GM12878 (cell line): ENCODE measurements at regions not wholly inside any gene's neighbourhood (a gene's known extent, or its start where the extent isn't known, plus 50 kb on each side); places are given as distances from the start of the nearest gene placed in this dataset.
"Not testable (repeated sequence)": the region's sequence is repeated elsewhere in the genome, so short reads cannot be mapped to it uniquely, and the experiment has no call there.

Experiments
- ATAC-seq: fragments of 200-7000 bp; cut with Tn5 transposase; 3 replicates; pipeline ENCODE4 v1.9.1; 2020; ENCODE audit warnings: mild to moderate bottlenecking, moderate library complexity
- BruUV-seq: library from RNA; stranded (reverse); fragments of 400-500 nt; replicated peaks from 2 replicates; lab custom pipeline; 2021; lab: Mats Ljungman, UMichigan
- CTCF ChIA-PET: fragments of 300-600 bp; sonication (Branson Sonifier 250); formaldehyde crosslinking; extraction: SDS; loops from one replicate; lab custom pipeline; 2021; ENCODE audit warnings: inconsistent platforms; lab: Yijun Ruan, JAX
- POLR2A ChIA-PET: fragments of 350-600 bp; formaldehyde crosslinking; extraction: SDS; loops from one replicate; lab custom pipeline; 2021; ENCODE audit warnings: inconsistent platforms; lab: Charles Lee
- RAD21 ChIA-PET: fragments of 300-600 bp; sonication (Branson Sonifier 250); formaldehyde crosslinking; loops from one replicate; lab custom pipeline; 2023; ENCODE audit warnings: antibody characterized with exemption; ENCODE audit not compliant: unreplicated experiment; lab: Charles Lee
- SMC1A ChIA-PET: fragments of 300-600 bp; sonication (Branson Sonifier 250); formaldehyde crosslinking; loops from one replicate; lab custom pipeline; 2023; ENCODE audit not compliant: unreplicated experiment, uncharacterized antibody; lab: Charles Lee
- DNase-seq: peaks from one replicate; pipeline ENCODE4 v3.0.0-alpha.2; 2011; ENCODE audit warnings: low read depth, low spot score
- FAIRE-seq: peaks from 3 replicates; lab custom pipeline; 2011; peaks lifted over from hg19 to GRCh38; lab: Jason Lieb, UNC
- H2AFZ ChIP-seq: 2 replicates; pipeline ENCODE4 v1.6.0; 2011; ENCODE audit warnings: low read depth, low read length, control low read depth; ENCODE audit not compliant: control insufficient read depth
- H3K27ac ChIP-seq: 2 replicates; pipeline ENCODE4 v1.5.1; 2011; ENCODE audit warnings: control low read depth; ENCODE audit not compliant: control insufficient read depth, insufficient read depth
- H3K27me3 ChIP-seq, 2 experiments: replicated peaks in 1 of 2; 2 replicates each; pipeline versions ENCODE4 v1.6.0 to v1.6.1; 2011; ENCODE audit warnings: low read length in 1 of 2; ENCODE audit not compliant: control insufficient read depth in 2 of 2, insufficient read depth in 2 of 2
- H3K36me3 ChIP-seq, 2 experiments: 2 replicates each; pipeline ENCODE4 v1.5.1; 2011; ENCODE audit warnings: low read length in 1 of 2; ENCODE audit not compliant: control insufficient read depth in 2 of 2, insufficient read depth in 2 of 2
- H3K4me1 ChIP-seq: 2 replicates; pipeline ENCODE4 v1.6.1; 2011; ENCODE audit warnings: mild to moderate bottlenecking, low read length, moderate library complexity, mixed read lengths; ENCODE audit not compliant: control insufficient read depth, insufficient read depth
- H3K4me2 ChIP-seq: 2 replicates; pipeline ENCODE4 v1.6.0; 2011; ENCODE audit warnings: control low read depth; ENCODE audit not compliant: control insufficient read depth, insufficient read depth
- H3K4me3 ChIP-seq: fragments of 200-600 bp; sonication (generic); 2 replicates; pipeline ENCODE4 v1.5.1; 2016
- H3K79me2 ChIP-seq: 2 replicates; pipeline ENCODE4 v1.6.0; 2011; ENCODE audit warnings: low read length; ENCODE audit not compliant: control insufficient read depth, insufficient read depth
- H3K9ac ChIP-seq: 2 replicates; pipeline ENCODE4 v1.8.0; 2011; ENCODE audit warnings: low read length, control low read depth, mixed read lengths; ENCODE audit not compliant: control insufficient read depth, insufficient read depth
- H3K9me3 ChIP-seq: replicated peaks from 3 replicates; pipeline ENCODE4 v1.5.1; 2011; ENCODE audit warnings: mild to moderate bottlenecking, low read length; ENCODE audit not compliant: control insufficient read depth, insufficient read depth
- H4K20me1 ChIP-seq: 2 replicates; pipeline ENCODE4 v1.6.0; 2011; ENCODE audit not compliant: control insufficient read depth, insufficient read depth
- DPF2 ChIP-seq: fragments of 450-650 bp; IDR thresholded peaks from 2 replicates; pipeline ENCODE4 v1.6.1; 2017; ENCODE audit warnings: mild to moderate bottlenecking
- E4F1 ChIP-seq: fragments of 450-650 bp; IDR thresholded peaks from 2 replicates; pipeline ENCODE4 v1.6.1; 2018; ENCODE audit warnings: borderline replicate concordance, mild to moderate bottlenecking; ENCODE audit not compliant: partially characterized antibody
- ESRRA ChIP-seq: IDR thresholded peaks from 2 replicates; pipeline ENCODE4 v1.6.1; 2012; ENCODE audit warnings: mild to moderate bottlenecking, low read length, improper control_type of control experiment
- JUND ChIP-seq: IDR thresholded peaks from 2 replicates; pipeline ENCODE4 v1.6.1; 2012; ENCODE audit warnings: low read depth, mild to moderate bottlenecking, low read length, improper control_type of control experiment, moderate library complexity
- NR2C2 ChIP-seq: IDR thresholded peaks from 2 replicates; pipeline ENCODE4 v1.6.1; 2011; ENCODE audit warnings: borderline replicate concordance, low read depth; ENCODE audit not compliant: control insufficient read depth, insufficient read length
- NRF1 ChIP-seq: conservative IDR thresholded peaks from 2 replicates; pipeline ENCODE4 v1.6.1; 2011; ENCODE audit warnings: mild to moderate bottlenecking, low read depth, low read length, improper control_type of control experiment
- POLR2AphosphoS5 ChIP-seq: IDR thresholded peaks from 2 replicates; pipeline ENCODE4 v1.6.1; 2011; ENCODE audit warnings: mild to moderate bottlenecking, low read length, inconsistent platforms
- TCF7 ChIP-seq: IDR thresholded peaks from 2 replicates; pipeline ENCODE4 v1.6.1; 2014; ENCODE audit warnings: antibody characterized with exemption, borderline replicate concordance
- ZBTB40 ChIP-seq: fragments of 450-650 bp; IDR thresholded peaks from 2 replicates; pipeline ENCODE4 v1.6.1; 2016; ENCODE audit warnings: mild to moderate bottlenecking, moderate library complexity, borderline replicate concordance
- WGBS: methylation state at CpG from one replicate; pipeline ENCODE4 v1.1.6; 2016; ENCODE audit warnings: low lambda C conversion rate; ENCODE audit not compliant: insufficient replicate concordance, insufficient coverage; ENCODE audit errors: missing lambda C conversion rate; 5-methylcytosine and 5-hydroxymethylcytosine counted together
- in situ Hi-C: fragments of 300-500 bp; cut with MboI; formaldehyde crosslinking; loops from 9 replicates; pipeline ENCODE4 v1.14.3; 2018; ENCODE audit warnings: mixed read lengths
- intact Hi-C: fragments of 100-400 bp; cut with micrococcal nuclease; formaldehyde crosslinking; loops from one replicate; pipeline ENCODE4 v1.14.2; 2022; ENCODE audit not compliant: unreplicated experiment

DNA sequence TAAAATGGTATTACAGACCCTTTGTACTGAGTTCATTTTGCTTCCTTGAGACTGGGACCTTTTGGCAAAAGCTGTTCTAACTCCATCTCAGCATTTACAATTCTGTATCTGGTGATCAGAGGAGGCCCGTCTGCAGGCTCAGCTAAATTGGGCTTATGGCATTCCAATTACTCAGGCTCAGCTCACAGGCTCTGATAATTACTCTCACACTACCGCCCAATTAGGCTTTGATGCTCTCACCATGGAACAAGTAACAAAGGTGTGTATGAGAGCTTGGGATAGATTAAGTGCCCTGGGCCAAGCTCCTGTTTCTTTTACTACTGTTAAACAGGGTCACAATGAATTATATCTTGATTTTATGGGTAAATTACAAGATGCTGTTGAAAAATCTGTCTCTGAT, 159.9 kb downstream of the IER5 start:
- H3K4me3 ChIP-seq, H3K79me2 ChIP-seq, H3K36me3 ChIP-seq, SMC1A ChIA-PET, FAIRE-seq, ATAC-seq, H3K9ac ChIP-seq, DNase-seq, H2AFZ ChIP-seq, in situ Hi-C loops, H3K9me3 ChIP-seq, BruUV-seq, H4K20me1 ChIP-seq, H3K4me1 ChIP-seq, H3K4me2 ChIP-seq, H3K27me3 ChIP-seq, intact Hi-C loops, POLR2A ChIA-PET, H3K27ac ChIP-seq, RAD21 ChIA-PET: not testable (repeated sequence)
- WGBS = 15% methylated on average over 2 of the region's 2 CpGs
- CTCF ChIA-PET = interaction anchor here (0.7 kb wide), 1 partner anchor 574 kb away, joined by 3 read pairs; no protein-coding TSS in a partner anchor

DNA sequence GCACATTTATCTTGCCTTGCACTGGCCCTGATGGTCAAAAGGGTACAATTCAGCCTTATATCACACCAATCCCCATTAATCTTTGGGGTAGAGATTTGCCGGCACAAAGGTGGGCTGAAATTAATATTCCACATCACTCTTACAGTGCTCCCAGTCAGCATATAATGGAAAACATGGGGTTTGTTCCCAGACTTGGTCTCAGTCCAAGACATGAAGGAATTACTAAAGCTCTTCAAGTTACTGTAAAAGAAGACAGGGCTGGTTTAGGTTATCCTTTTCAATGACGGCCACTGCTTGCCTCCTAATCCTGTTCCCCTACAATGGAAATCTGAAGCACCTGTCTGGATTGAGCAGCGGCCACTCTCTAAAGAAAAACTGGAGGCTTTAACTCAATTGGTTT, 160.7 kb downstream of the IER5 start:
- in situ Hi-C loops = no loop called here
- WGBS = 41% methylated on average over 3 of the region's 3 CpGs
- TF ChIP-seq ESRRA (no peak), TCF7 (no peak), NR2C2 (no peak), NRF1 (no peak), JUND (no peak), POLR2AphosphoS5 (no peak), DPF2 (no peak), ZBTB40 (no peak), E4F1 (no peak)

More for the DNA sequence above, 160.7 kb downstream of the IER5 start:
- no peak overlapping the region for H2AFZ ChIP-seq
- intact Hi-C loops = no loop called here
- ATAC-seq (no peak), DNase-seq (no peak), FAIRE-seq (no peak)
- SMC1A ChIA-PET = no interaction called here
- H3K9me3 ChIP-seq = peaks cover 1% of the 10 kb centered on the region; the same call in 2 of the 3 replicates
- H3K27me3 ChIP-seq = no peaks in the 10 kb centered on the region
- H4K20me1 ChIP-seq = no peaks in the 10 kb centered on the region
- no peaks in the 10 kb centered on the region for H3K36me3 ChIP-seq
- no peak overlapping the region for H3K4me2 ChIP-seq
- no peaks in the 10 kb centered on the region for H3K4me1 ChIP-seq
- no peaks in the 10 kb centered on the region for H3K79me2 ChIP-seq
- POLR2A ChIA-PET = no interaction called here
- H3K9ac ChIP-seq = no peak overlapping the region
- H3K27ac ChIP-seq = no peak overlapping the region
- CTCF ChIA-PET = interaction anchor here (0.7 kb wide), 1 partner anchor 573 kb away, joined by 3 read pairs; no protein-coding TSS in a partner anchor
- H3K4me3 ChIP-seq = no peak overlapping the region
- no TSS peak for BruUV-seq
- RAD21 ChIA-PET = no interaction called here
